PC-9 (cell line): ENCODE measurements at regions not wholly inside any gene's neighbourhood (a gene's known extent, or its start where the extent isn't known, plus 50 kb on each side); places are given as distances from the start of the nearest gene placed in this dataset.

Experiments
- CTCF ChIP-seq: fragments of 200-600 bp; sonication (generic); conservative IDR thresholded peaks from 2 replicates; pipeline ENCODE4 v1.6.1; 2017; ENCODE audit warnings: mixed run types, antibody characterized with exemption, mild to moderate bottlenecking, moderate library complexity
- EZH2 ChIP-seq: fragments of 200-600 bp; sonication (generic); IDR thresholded peaks from 2 replicates; pipeline ENCODE4 v1.8.0; 2017; ENCODE audit warnings: antibody characterized with exemption, low read depth

- TF ChIP-seq EZH2 = no peak
- TF ChIP-seq CTCF = no peak
Observed at GRCh38 chr21:16502273-16502672, 772.5 kb downstream of the USP25 start.
